Adrenal gland (tissue), 5 donors: ENCODE measurements at regions not wholly inside any gene's neighbourhood (a gene's known extent, or its start where the extent isn't known, plus 50 kb on each side); places are given as distances from the start of the nearest gene placed in this dataset.

ENCODE experiments used
- POLR2A ChIP-seq, 2 donors: fragments of 450-650 bp; IDR thresholded peaks; one replicate each; pipeline ENCODE4 v1.6.1; 2017; ENCODE audit warnings: antibody characterized with exemption in 2 of 2, mild to moderate bottlenecking in 2 of 2, moderate library complexity in 1 of 2
- TF ChIP-seq, protein P1 (sequence below), 6 experiments: fragments of 450-650 bp in 4 of 6; fragments of 200-600 bp in 2 of 6; sonication (generic) in 1 of 6; IDR thresholded peaks; 1 replicate in 5 of 6; 2 replicates in 1 of 6; pipeline versions ENCODE4 v1.5.1 to v1.8.0; 2016 to 2021; ENCODE audit warnings: antibody characterized with exemption in 6 of 6, mild to moderate bottlenecking in 2 of 6, moderate library complexity in 1 of 6
- donor health status: DM: no; HTN: no; CAD: no.

GRCh38 chr18:2326999-2327398, 244.3 kb downstream of the METTL4 start:
- no peak for TF ChIP-seq POLR2A (IDR thresholded peaks at IDR 0.05)
- TF ChIP-seq, protein P1, sequence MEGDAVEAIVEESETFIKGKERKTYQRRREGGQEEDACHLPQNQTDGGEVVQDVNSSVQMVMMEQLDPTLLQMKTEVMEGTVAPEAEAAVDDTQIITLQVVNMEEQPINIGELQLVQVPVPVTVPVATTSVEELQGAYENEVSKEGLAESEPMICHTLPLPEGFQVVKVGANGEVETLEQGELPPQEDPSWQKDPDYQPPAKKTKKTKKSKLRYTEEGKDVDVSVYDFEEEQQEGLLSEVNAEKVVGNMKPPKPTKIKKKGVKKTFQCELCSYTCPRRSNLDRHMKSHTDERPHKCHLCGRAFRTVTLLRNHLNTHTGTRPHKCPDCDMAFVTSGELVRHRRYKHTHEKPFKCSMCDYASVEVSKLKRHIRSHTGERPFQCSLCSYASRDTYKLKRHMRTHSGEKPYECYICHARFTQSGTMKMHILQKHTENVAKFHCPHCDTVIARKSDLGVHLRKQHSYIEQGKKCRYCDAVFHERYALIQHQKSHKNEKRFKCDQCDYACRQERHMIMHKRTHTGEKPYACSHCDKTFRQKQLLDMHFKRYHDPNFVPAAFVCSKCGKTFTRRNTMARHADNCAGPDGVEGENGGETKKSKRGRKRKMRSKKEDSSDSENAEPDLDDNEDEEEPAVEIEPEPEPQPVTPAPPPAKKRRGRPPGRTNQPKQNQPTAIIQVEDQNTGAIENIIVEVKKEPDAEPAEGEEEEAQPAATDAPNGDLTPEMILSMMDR (IDR thresholded peaks at IDR 0.05), result no peak
